WERI-Rb-1 (cell line): ENCODE measurements at regions not wholly inside any gene's neighbourhood (a gene's known extent, or its start where the extent isn't known, plus 50 kb on each side); places are given as distances from the start of the nearest gene placed in this dataset.

Experiments used
- DNase-seq: peaks from one replicate; pipeline ENCODE4 v3.0.0-alpha.2; 2020
- H3K27ac ChIP-seq: fragments of 250-450 bp; sonication (Bioruptor Pico); 2 replicates; pipeline ENCODE4 v1.5.1; 2020; ENCODE audit warnings: mild to moderate bottlenecking, moderate library complexity
- H3K27me3 ChIP-seq: fragments of 250-450 bp; sonication (Bioruptor Pico); 2 replicates; pipeline ENCODE4 v1.5.1; 2021; ENCODE audit warnings: mild to moderate bottlenecking, low read depth, moderate library complexity; ENCODE audit not compliant: insufficient read depth, severe bottlenecking
- H3K36me3 ChIP-seq: fragments of 250-450 bp; sonication (Bioruptor Pico); 2 replicates; pipeline ENCODE4 v1.5.1; 2020; ENCODE audit warnings: mild to moderate bottlenecking, moderate library complexity
- H3K4me3 ChIP-seq: 2 replicates; pipeline ENCODE4 v1.5.1; 2011; ENCODE audit warnings: low read depth, mild to moderate bottlenecking, control low read depth, low read length
- H3K9me3 ChIP-seq: fragments of 250-450 bp; sonication (Bioruptor Pico); 2 replicates; pipeline ENCODE4 v1.5.1; 2021; ENCODE audit warnings: mild to moderate bottlenecking, moderate library complexity; ENCODE audit not compliant: severe bottlenecking
- TF ChIP-seq, protein P1 (sequence below): IDR thresholded peaks from 2 replicates; pipeline ENCODE4 v1.5.1; 2011; ENCODE audit warnings: low read depth, mild to moderate bottlenecking, control low read depth, inconsistent platforms, low read length

DNA sequence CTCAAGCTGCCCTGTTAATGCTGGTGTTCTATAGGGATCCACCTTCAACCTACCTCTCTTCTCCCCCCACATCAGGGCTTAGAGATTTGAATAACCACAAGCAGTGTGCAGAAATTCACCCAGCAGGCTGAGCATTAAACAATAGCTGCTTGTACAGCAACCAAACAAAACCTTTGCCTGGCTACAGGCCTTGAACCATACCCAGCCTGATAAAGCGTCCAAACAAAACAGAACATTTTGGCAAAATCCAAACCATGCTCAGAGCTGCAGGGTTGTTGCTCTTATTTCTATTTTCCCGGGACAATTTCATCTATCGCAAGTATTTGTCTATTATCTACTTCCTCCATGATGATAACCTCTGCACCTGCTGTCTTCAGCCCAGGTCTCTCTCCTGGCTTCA, 142.3 kb downstream of the UNC5CL start:
- Histone ChIP-seq H3K4me3 (no peak overlapping the region), H3K27ac (no peak overlapping the region), H3K9me3 (no peaks in the 10 kb centered on the region), H3K27me3 (no peaks in the 10 kb centered on the region), H3K36me3 (no peaks in the 10 kb centered on the region)
- no peak for DNase-seq
- TF ChIP-seq, protein P1, sequence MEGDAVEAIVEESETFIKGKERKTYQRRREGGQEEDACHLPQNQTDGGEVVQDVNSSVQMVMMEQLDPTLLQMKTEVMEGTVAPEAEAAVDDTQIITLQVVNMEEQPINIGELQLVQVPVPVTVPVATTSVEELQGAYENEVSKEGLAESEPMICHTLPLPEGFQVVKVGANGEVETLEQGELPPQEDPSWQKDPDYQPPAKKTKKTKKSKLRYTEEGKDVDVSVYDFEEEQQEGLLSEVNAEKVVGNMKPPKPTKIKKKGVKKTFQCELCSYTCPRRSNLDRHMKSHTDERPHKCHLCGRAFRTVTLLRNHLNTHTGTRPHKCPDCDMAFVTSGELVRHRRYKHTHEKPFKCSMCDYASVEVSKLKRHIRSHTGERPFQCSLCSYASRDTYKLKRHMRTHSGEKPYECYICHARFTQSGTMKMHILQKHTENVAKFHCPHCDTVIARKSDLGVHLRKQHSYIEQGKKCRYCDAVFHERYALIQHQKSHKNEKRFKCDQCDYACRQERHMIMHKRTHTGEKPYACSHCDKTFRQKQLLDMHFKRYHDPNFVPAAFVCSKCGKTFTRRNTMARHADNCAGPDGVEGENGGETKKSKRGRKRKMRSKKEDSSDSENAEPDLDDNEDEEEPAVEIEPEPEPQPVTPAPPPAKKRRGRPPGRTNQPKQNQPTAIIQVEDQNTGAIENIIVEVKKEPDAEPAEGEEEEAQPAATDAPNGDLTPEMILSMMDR: no peak

DNA sequence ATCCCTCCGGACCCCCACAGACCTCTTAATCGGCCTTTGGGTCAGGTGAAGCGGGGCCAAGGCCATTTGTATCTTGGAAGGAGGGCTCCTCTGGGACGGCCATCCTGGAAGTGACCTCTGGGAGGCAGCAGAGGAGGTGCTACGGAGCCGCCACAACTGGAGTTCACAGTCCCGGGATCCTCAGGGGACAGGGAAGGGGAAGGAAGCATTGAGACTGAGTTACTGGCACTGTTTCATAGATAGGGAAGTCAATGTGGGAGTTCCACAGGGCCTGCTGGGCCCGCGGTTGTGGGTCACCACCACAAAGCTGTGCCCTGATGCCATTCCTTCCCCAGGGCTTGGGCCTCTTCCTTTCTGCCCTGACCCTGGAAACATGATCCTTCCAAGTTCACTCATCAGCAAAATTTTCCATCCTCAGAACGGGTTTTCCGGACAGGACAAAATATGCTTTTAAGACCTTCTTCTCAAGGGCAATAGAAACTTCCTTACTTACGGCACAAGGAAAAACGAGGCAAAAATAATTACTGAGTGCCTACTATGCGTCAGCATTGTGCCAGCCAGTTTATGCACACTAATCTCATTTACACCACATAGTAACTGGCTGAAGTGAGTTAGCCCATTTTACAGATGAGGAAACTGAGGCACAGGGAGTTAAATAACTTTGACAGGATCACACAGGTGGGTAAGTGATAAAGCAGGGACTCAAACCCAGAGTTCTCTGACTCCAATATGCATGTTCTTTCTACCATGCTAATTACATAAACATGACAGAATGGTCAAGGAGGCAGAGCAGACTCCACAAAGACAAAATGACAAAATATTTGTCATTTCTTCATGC, 143.8 kb downstream of the UNC5CL start:
- Histone ChIP-seq H3K27me3 (no peaks in the 10 kb centered on the region), H3K4me3 (no peak overlapping the region), H3K27ac (no peak overlapping the region), H3K36me3 (no peaks in the 10 kb centered on the region), H3K9me3 (no peaks in the 10 kb centered on the region)
- TF ChIP-seq, protein P1: peak; percentile 87
- peak; percentile 81 for DNase-seq

DNA sequence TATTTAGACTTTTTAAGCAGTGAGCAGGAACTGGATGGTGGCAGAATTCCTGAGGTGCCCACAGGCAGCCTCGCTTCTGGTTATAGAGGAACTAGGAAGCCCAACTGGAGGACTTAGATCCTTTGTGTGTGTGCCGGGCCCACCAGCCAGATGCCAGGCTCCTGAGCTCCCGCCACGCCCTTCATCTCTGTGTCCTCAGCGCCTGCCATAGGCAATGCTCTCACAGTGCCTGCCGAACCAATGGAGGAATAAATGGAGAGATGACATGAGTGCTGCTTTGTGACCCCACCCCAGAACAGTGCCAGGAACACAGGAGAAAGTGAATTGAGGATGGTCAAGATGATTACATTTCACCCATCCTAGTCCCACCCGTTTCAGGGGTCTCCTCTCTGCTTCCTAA, 146.0 kb downstream of the UNC5CL start:
- DNase-seq: no peak
- TF ChIP-seq, protein P1: no peak
- Histone ChIP-seq H3K9me3 (no peaks in the 10 kb centered on the region), H3K36me3 (no peaks in the 10 kb centered on the region), H3K4me3 (no peak overlapping the region), H3K27ac (no peak overlapping the region), H3K27me3 (no peaks in the 10 kb centered on the region)

DNA sequence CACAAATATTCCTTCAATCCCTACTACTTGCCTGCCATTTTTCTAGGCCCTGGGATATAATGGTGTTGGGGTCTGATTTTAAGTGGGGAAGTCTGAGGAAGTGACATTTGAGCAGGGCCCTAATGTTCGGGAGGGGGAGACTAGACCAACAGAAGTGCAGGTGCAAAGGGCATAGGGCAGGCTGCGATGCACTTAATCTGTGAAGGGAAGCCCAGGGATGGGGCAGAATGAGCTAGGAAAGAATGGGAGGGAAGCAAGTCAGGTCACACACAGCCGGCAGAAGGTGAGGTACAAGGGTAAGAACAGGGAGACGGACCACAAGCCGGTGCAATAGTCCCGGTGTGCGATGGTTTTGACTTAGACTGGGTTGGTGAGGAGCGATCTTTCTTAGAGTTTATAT, 146.8 kb downstream of the UNC5CL start:
- TF ChIP-seq, protein P1: no peak
- Histone ChIP-seq H3K36me3 (no peaks in the 10 kb centered on the region), H3K27me3 (no peaks in the 10 kb centered on the region), H3K9me3 (no peaks in the 10 kb centered on the region), H3K4me3 (no peak overlapping the region), H3K27ac (no peak overlapping the region)
- DNase-seq: no peak

DNA sequence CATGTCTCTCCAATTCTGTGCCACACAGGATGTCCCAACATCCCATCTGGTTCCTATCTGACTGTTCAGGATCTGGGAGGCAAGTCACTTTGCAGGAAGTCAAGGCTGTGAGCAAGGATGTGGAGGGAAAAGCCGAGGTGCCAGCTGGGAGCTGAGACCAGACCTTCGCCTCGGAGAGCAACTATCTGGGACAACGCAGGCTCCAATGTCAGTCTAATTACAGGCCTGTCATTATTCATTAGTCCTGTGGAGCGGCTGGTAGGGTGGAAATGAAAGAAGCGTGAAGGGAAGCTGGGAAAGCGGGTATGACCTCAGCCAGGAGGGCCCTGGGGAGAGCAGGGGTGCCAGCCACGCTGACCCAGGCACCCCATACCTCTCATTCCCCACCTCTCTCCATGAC, 147.3 kb downstream of the UNC5CL start:
- no peaks in the 10 kb centered on the region for H3K36me3 ChIP-seq
- TF ChIP-seq, protein P1: no peak
- no peak overlapping the region for H3K4me3 ChIP-seq

DNA sequence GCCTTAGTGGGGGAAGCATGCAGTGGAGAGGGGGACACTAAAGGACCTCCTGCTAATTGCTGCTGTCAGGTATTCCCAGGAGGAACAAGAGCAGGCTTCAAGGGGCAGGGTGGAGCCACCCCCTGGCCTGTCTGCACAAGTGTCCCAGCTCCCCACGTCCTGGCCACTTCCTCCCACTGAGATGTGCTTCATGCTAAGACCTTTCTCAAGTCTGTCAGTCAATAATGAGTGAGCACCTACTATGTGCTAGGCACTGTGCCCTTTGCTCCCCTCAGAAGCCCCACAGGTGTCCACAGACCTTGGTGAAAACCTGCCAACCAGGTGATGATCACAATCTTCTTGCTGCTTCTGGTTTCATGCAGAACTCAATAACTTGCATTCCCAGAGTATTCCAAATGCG, 147.9 kb downstream of the UNC5CL start:
- no peaks in the 10 kb centered on the region for H3K9me3 ChIP-seq
- H3K36me3 ChIP-seq: no peaks in the 10 kb centered on the region
- TF ChIP-seq, protein P1: no peak
- H3K4me3 ChIP-seq: no peak overlapping the region
- no peaks in the 10 kb centered on the region for H3K27me3 ChIP-seq
- DNase-seq: no peak
- no peak overlapping the region for H3K27ac ChIP-seq

More for the DNA sequence above, 147.3 kb downstream of the UNC5CL start:
- DNase-seq: no peak
- H3K9me3 ChIP-seq: no peaks in the 10 kb centered on the region
- H3K27ac ChIP-seq: no peak overlapping the region
- H3K27me3 ChIP-seq: no peaks in the 10 kb centered on the region
